ENCODE measurements at regions not wholly inside any gene's neighbourhood (a gene's known extent, or its start where the extent isn't known, plus 50 kb on each side); places are given as distances from the start of the nearest gene placed in this dataset.

DNA sequence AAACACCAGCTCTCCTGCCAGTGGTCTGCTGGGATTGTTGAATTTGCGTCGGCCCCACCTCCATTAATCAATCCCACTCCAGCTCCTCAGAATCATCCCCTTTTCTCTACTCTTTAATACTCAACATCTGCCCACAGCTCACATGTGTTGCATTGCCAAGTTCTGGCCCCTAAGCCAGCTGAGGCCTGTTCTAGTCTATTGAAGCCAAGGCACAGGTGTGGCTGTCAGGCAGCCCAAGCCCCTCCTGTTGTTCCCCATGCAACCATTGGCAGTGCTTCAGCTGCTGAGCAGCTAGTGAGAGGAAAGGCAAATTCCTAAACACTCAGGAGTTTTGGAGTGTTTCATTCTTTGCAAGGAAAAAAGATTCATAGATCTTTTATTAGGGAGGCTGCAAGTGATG lies 128.0 kb upstream of the NT5E start:
- no peak overlapping the region for H2BK15ac ChIP-seq (ENCODE audit: low read depth, low read length)
- no peak overlapping the region for H4K5ac ChIP-seq (ENCODE audit: insufficient read length, low read depth, low read length)
- no peak overlapping the region for H3K14ac ChIP-seq (ENCODE audit: insufficient read depth, low read length)
- no peak overlapping the region for H2BK20ac ChIP-seq (ENCODE audit: low read depth, low read length, poor library complexity, severe bottlenecking)
- H3K79me1 ChIP-seq (ENCODE audit: insufficient read depth, low read depth, low read length, poor library complexity, severe bottlenecking), result no peaks in the 10 kb centered on the region
- no peaks in the 10 kb centered on the region for H4K20me1 ChIP-seq (ENCODE audit: control insufficient read depth, insufficient read depth, insufficient read length)
- DNase-seq, result no peak
- H3K27me3 Mint-ChIP-seq (ENCODE audit: low read depth), result peaks cover 1% of the 10 kb centered on the region
- H3K9me3 ChIP-seq (ENCODE audit: control insufficient read depth, low read depth, low read length), result peaks cover 8% of the 10 kb centered on the region
- no CpG with 5 or more reads among the region's 2 CpGs for WGBS (ENCODE audit: extremely low coverage, insufficient read length, low lambda C conversion rate)
- peaks cover 0 to 7% (median 2%) of the 10 kb centered on the region in 3 experiments; a peak in 2 of 7 replicates for H3K36me3 Mint-ChIP-seq (ENCODE audit: insufficient read depth in 1 of 3, low read depth in 3 of 3)
- H3K9me3 Mint-ChIP-seq, result peaks cover 16 to 25% of the 10 kb centered on the region in 2 experiments
- no peak overlapping the region for H2BK5ac ChIP-seq (ENCODE audit: insufficient read length, low read length)
- H3K23me2 ChIP-seq (ENCODE audit: insufficient read length, low read depth, low read length, poor library complexity, severe bottlenecking), result no peaks in the 10 kb centered on the region
- no peaks in the 10 kb centered on the region for H3K4me1 ChIP-seq (ENCODE audit: insufficient read depth, low read length)
- H3K4me1 Mint-ChIP-seq, result peaks cover 2 to 4% of the 10 kb centered on the region in 2 experiments; a peak in 2 of 4 replicates
- H3K4ac ChIP-seq (ENCODE audit: low read depth, low read length), result no peak overlapping the region
- H3K18ac ChIP-seq (ENCODE audit: insufficient read length, low read depth, low read length), result no peak overlapping the region
- H3T11ph ChIP-seq (ENCODE audit: low read length), result no peak overlapping the region
- no peak overlapping the region for H3K23ac ChIP-seq (ENCODE audit: insufficient read length, low read depth, low read length)
- no peak overlapping the region for H3K4me2 ChIP-seq (ENCODE audit: insufficient read depth, insufficient read length, low read length)
- H3K56ac ChIP-seq (ENCODE audit: insufficient read length, low read depth, low read length), result no peak overlapping the region
- TF ChIP-seq, protein P1, sequence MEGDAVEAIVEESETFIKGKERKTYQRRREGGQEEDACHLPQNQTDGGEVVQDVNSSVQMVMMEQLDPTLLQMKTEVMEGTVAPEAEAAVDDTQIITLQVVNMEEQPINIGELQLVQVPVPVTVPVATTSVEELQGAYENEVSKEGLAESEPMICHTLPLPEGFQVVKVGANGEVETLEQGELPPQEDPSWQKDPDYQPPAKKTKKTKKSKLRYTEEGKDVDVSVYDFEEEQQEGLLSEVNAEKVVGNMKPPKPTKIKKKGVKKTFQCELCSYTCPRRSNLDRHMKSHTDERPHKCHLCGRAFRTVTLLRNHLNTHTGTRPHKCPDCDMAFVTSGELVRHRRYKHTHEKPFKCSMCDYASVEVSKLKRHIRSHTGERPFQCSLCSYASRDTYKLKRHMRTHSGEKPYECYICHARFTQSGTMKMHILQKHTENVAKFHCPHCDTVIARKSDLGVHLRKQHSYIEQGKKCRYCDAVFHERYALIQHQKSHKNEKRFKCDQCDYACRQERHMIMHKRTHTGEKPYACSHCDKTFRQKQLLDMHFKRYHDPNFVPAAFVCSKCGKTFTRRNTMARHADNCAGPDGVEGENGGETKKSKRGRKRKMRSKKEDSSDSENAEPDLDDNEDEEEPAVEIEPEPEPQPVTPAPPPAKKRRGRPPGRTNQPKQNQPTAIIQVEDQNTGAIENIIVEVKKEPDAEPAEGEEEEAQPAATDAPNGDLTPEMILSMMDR (conservative IDR thresholded peaks at IDR 0.05), result no peak
- no peak overlapping the region for H4K8ac ChIP-seq (replicated peaks; ENCODE audit: insufficient read length, low read depth, low read length)
- H3K9ac ChIP-seq (ENCODE audit: extremely low read depth, insufficient read length, low read length), result no peak overlapping the region
- H2BK120ac ChIP-seq (ENCODE audit: low read depth, low read length, poor library complexity, severe bottlenecking), result no peak overlapping the region
- no peak overlapping the region for H2BK12ac ChIP-seq (ENCODE audit: insufficient read length, low read depth, low read length)
- no peaks in the 10 kb centered on the region for H3K79me2 ChIP-seq (ENCODE audit: insufficient read depth, low read length)
- H3K27ac ChIP-seq (ENCODE audit: insufficient read length, low read depth, low read length), result no peak overlapping the region
- H2AFZ ChIP-seq (ENCODE audit: low read length), result no peak overlapping the region
- no peak overlapping the region for H3K27ac Mint-ChIP-seq
- no peak overlapping the region for H4K91ac ChIP-seq (ENCODE audit: insufficient read length, low read depth, low read length)
- H3K4me3 Mint-ChIP-seq, result no peak overlapping the region
- H2AK5ac ChIP-seq (ENCODE audit: insufficient read length, low read length), result no peak overlapping the region
- H3K27me3 ChIP-seq (ENCODE audit: insufficient read depth, low read length), result no peaks in the 10 kb centered on the region; the same call in 1 of the 2 replicates

All from H9 (cell line).